GM12864 (cell line): ENCODE measurements at regions not wholly inside any gene's neighbourhood (a gene's known extent, or its start where the extent isn't known, plus 50 kb on each side); places are given as distances from the start of the nearest gene placed in this dataset.

ENCODE experiments used
- DNase-seq: peaks from one replicate; pipeline ENCODE4 v3.0.0-alpha.2; 2011; ENCODE audit warnings: low read depth
- H3K4me3 ChIP-seq: 2 replicates; pipeline ENCODE4 v1.5.1; 2011; ENCODE audit warnings: mild to moderate bottlenecking, low read depth, low read length, control low read depth
- TF ChIP-seq, protein P1 (sequence below): IDR thresholded peaks from 2 replicates; pipeline ENCODE4 v1.5.1; 2011; ENCODE audit warnings: low read depth, mild to moderate bottlenecking, moderate library complexity, low read length, control low read depth, inconsistent platforms; ENCODE audit errors: missing control alignments

DNA sequence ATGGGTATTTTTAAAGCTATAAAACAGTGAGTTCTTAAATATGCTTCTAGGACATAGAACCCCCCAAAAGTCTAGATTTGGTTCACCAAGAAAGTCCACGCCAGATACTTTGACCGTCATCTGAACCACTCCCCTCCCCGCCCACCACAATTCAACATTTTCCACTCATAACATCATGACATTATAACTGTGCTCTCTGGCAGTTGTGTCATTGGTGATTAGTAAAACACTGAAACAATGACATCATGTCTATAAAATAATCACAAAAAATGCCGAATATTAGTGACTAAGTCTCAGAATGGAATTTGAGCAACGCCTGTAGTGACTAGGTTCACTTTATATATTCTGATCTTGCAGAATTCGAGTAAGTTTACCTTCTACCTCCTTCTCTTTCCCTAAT, 732.3 kb downstream of the FGF9 start:
- no peak for DNase-seq
- no peak overlapping the region for H3K4me3 ChIP-seq
- TF ChIP-seq, protein P1, sequence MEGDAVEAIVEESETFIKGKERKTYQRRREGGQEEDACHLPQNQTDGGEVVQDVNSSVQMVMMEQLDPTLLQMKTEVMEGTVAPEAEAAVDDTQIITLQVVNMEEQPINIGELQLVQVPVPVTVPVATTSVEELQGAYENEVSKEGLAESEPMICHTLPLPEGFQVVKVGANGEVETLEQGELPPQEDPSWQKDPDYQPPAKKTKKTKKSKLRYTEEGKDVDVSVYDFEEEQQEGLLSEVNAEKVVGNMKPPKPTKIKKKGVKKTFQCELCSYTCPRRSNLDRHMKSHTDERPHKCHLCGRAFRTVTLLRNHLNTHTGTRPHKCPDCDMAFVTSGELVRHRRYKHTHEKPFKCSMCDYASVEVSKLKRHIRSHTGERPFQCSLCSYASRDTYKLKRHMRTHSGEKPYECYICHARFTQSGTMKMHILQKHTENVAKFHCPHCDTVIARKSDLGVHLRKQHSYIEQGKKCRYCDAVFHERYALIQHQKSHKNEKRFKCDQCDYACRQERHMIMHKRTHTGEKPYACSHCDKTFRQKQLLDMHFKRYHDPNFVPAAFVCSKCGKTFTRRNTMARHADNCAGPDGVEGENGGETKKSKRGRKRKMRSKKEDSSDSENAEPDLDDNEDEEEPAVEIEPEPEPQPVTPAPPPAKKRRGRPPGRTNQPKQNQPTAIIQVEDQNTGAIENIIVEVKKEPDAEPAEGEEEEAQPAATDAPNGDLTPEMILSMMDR, result no peak

GRCh38 chr13:22405891-22406290, 735.0 kb downstream of the FGF9 start:
- no peak overlapping the region for H3K4me3 ChIP-seq
- DNase-seq, result no peak
- TF ChIP-seq, protein P1, result no peak

DNA sequence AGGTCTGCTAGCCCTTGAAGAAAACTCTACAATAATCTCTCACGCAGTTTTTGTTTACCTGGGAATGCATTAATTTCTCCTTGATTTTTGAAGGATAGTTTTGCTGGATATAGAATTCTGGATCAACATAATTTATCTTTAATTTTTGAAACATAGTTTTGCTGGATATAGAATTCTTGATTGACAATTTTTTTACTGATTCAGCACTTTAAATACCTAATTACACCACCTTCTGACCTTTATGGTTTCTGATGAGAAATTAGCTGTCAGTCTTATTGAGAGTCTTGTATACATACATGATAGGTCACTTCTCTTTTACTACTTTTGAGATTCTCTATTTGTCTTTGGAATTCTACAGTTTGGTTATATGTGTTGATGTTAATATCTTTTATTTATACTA, 741.6 kb downstream of the FGF9 start:
- no peak for DNase-seq
- no peak overlapping the region for H3K4me3 ChIP-seq
- TF ChIP-seq, protein P1, result no peak

- no peak for DNase-seq
- TF ChIP-seq, protein P1, result no peak
- no peak overlapping the region for H3K4me3 ChIP-seq
Observed at GRCh38 chr13:22422023-22422422, 751.1 kb downstream of the FGF9 start.

DNA sequence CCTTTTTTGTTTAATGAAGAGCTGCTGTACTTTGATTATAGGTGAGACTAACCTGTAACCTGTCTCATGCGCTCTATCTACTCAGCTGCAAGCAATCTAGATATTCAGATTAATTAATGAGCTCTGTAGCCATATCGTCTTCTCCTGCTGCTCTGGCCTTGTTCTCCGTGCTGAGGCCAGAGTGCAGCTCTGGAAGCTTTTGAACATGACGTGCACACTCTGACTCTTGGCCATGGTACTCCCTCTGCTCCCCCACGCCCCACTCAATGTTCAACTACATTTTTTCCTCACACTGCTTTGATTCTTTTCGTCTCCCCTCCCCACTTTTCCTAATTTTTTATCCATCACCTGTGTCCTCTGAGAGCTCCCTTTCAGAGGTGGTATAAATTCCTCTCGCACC, 751.8 kb downstream of the FGF9 start:
- H3K4me3 ChIP-seq, result no peak overlapping the region
- TF ChIP-seq, protein P1, result no peak
- DNase-seq, result no peak

DNA sequence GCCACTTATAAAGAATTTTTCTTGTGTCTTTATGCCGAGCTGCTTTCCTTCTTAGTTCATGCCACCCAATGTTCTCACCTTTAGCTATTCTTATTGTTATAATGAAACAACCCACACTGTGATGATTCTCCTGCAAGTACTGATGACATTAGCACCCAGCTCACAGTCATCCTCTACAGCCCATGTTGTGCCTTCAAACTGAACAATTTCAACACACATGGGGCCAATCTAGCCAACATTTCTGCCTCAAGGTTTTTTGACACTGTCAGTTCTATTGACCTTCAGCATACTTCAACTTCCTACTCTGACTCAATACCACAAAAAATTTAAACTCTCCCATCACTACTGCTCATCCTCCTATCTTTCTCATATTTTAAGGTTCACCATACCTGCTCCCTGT, 752.4 kb downstream of the FGF9 start:
- TF ChIP-seq, protein P1, result no peak
- no peak overlapping the region for H3K4me3 ChIP-seq

GRCh38 chr13:22425087-22425486, 754.2 kb downstream of the FGF9 start:
- no peak for DNase-seq
- TF ChIP-seq, protein P1, result no peak
- H3K4me3 ChIP-seq, result no peak overlapping the region

More for the DNA sequence above, 752.4 kb downstream of the FGF9 start:
- DNase-seq, result no peak
